HCT116 (cell line): ENCODE measurements at regions not wholly inside any gene's neighbourhood (a gene's known extent, or its start where the extent isn't known, plus 50 kb on each side); places are given as distances from the start of the nearest gene placed in this dataset.

ENCODE experiments used
- ATAC-seq: fragments of 200-7000 bp; cut with Tn5 transposase; 2 replicates; pipeline ENCODE4 v1.9.1; 2020; ENCODE audit warnings: mild to moderate bottlenecking, moderate library complexity
- BruUV-seq: library from RNA; stranded (reverse); fragments of 400-500 nt; replicated peaks from 2 replicates; lab custom pipeline; 2021; lab: Mats Ljungman, UMichigan
- CTCF ChIA-PET: fragments of 300-600 bp; sonication (Branson Sonifier 250); formaldehyde crosslinking; loops from one replicate; lab custom pipeline; 2021; ENCODE audit warnings: antibody characterized with exemption; lab: Charles Lee
- POLR2A ChIA-PET: fragments of 300-600, 350-600 bp; sonication (Branson Sonifier 250); formaldehyde crosslinking; loops from one replicate; lab custom pipeline; 2021; ENCODE audit warnings: antibody characterized with exemption; lab: Charles Lee
- RAD21 ChIA-PET, 2 experiments: fragments of 300-600 bp; sonication (Branson Sonifier 250); formaldehyde crosslinking; loops; one replicate each; lab custom pipeline; 2023; ENCODE audit warnings: low total read pairs in 2 of 2; ENCODE audit not compliant: uncharacterized antibody in 2 of 2, unreplicated experiment in 2 of 2, low non-redundant PET in 1 of 2; lab: Charles Lee
- DNase-seq: peaks from one replicate; pipeline ENCODE4 v3.0.0-alpha.2; 2010; ENCODE audit warnings: low read depth, low spot score
- H2AFZ ChIP-seq: fragments of 200-600 bp; shearing (Covaris generic), sonication (generic); 2 replicates; pipeline ENCODE4 v1.6.1; 2017; ENCODE audit warnings: low read depth, mixed run types, mixed read lengths, antibody characterized with exemption, low read length; ENCODE audit not compliant: poor library complexity, severe bottlenecking
- H3K27ac ChIP-seq: 2 replicates; pipeline ENCODE4 v1.5.1; 2012; ENCODE audit warnings: low read depth, low read length
- H3K27me3 ChIP-seq: fragments of 200-600 bp; sonication (generic); 2 replicates; pipeline ENCODE4 v1.6.1; 2016; ENCODE audit warnings: mixed run types, low read length, mixed read lengths; ENCODE audit not compliant: insufficient read depth
- H3K36me3 ChIP-seq, 2 experiments: fragments of 200-500 bp in 1 of 2; fragments of 200-600 bp in 1 of 2; sonication (Bioruptor generic) in 1 of 2; sonication (generic) in 1 of 2; 2 replicates each; pipeline versions ENCODE4 v1.5.1 to v1.6.1; 2014 to 2016; ENCODE audit warnings: low read length in 2 of 2, inconsistent platforms in 1 of 2, mixed read lengths in 1 of 2, mixed run types in 1 of 2; ENCODE audit not compliant: insufficient read depth in 2 of 2, control insufficient read depth in 1 of 2
- H3K4me1 ChIP-seq, 2 experiments: fragments of 200-600 bp in 1 of 2; sonication (generic) in 1 of 2; 2 replicates each; pipeline versions ENCODE4 v1.5.1 to v1.6.1; 2012 to 2017; ENCODE audit warnings: low read length in 2 of 2, inconsistent platforms in 1 of 2, mild to moderate bottlenecking in 1 of 2, mixed read lengths in 1 of 2, mixed run types in 1 of 2, moderate library complexity in 1 of 2; ENCODE audit not compliant: insufficient read depth in 2 of 2, control insufficient read depth in 1 of 2
- H3K4me2 ChIP-seq: fragments of 200-600 bp; sonication (generic); 2 replicates; pipeline ENCODE4 v1.6.1; 2017; ENCODE audit warnings: mixed run types, low read length, mixed read lengths
- H3K4me3 ChIP-seq, 2 experiments: fragments of 200-600 bp in 1 of 2; sonication (generic) in 1 of 2; replicated peaks in 1 of 2; 2 replicates each; pipeline ENCODE4 v1.5.1; 2011 to 2016; ENCODE audit warnings: low read length in 2 of 2, control low read depth in 1 of 2, low read depth in 1 of 2, mild to moderate bottlenecking in 1 of 2, mixed read lengths in 1 of 2, mixed run types in 1 of 2
- H3K79me2 ChIP-seq: fragments of 200-600 bp; sonication (generic); 2 replicates; pipeline ENCODE4 v1.6.1; 2017; ENCODE audit warnings: mild to moderate bottlenecking, mixed run types, low read length, moderate library complexity, mixed read lengths; ENCODE audit not compliant: insufficient read depth
- H3K9ac ChIP-seq: fragments of 200-600 bp; sonication (generic); 2 replicates; pipeline ENCODE4 v1.6.1; 2016; ENCODE audit warnings: low read length, mixed read lengths
- H3K9me2 ChIP-seq: fragments of 200-600 bp; sonication (generic), shearing (Covaris generic); 2 replicates; pipeline ENCODE4 v1.6.1; 2017; ENCODE audit warnings: mixed run types, mild to moderate bottlenecking, moderate library complexity; ENCODE audit not compliant: insufficient read depth
- H3K9me3 ChIP-seq, 2 experiments: fragments of 200-500 bp in 1 of 2; fragments of 200-600 bp in 1 of 2; sonication (Bioruptor generic) in 1 of 2; sonication (generic) in 1 of 2; 2 replicates each; pipeline ENCODE4 v1.6.1; 2014 to 2017; ENCODE audit warnings: low read length in 2 of 2, mixed read lengths in 2 of 2, inconsistent platforms in 1 of 2, low read depth in 1 of 2, mild to moderate bottlenecking in 1 of 2, mixed run types in 1 of 2, moderate library complexity in 1 of 2; ENCODE audit not compliant: control insufficient read depth in 1 of 2, insufficient read depth in 1 of 2
- H4K20me1 ChIP-seq: fragments of 200-600 bp; sonication (generic), shearing (Covaris generic); 2 replicates; pipeline ENCODE4 v1.6.1; 2017; ENCODE audit warnings: mixed run types, mild to moderate bottlenecking, moderate library complexity; ENCODE audit not compliant: insufficient read depth
- CBX3 ChIP-seq: IDR thresholded peaks from 2 replicates; pipeline ENCODE4 v1.6.1; 2012; ENCODE audit warnings: low read depth
- CEBPB ChIP-seq: IDR thresholded peaks from 2 replicates; pipeline ENCODE4 v1.6.1; 2012; ENCODE audit warnings: low read depth
- EGR1 ChIP-seq: IDR thresholded peaks from 2 replicates; pipeline ENCODE4 v1.6.1; 2012; ENCODE audit warnings: low read depth
- EZH2 ChIP-seq: fragments of 200-600 bp; sonication (generic); IDR thresholded peaks from 2 replicates; pipeline ENCODE4 v1.6.1; 2017; ENCODE audit warnings: antibody characterized with exemption, mixed run types
- EZH2phosphoT487 ChIP-seq: fragments of 200-600 bp; IDR thresholded peaks from 2 replicates; pipeline ENCODE4 v1.6.1; 2018; ENCODE audit warnings: antibody characterized with exemption, borderline replicate concordance
- FOSL1 ChIP-seq: IDR thresholded peaks from 2 replicates; pipeline ENCODE4 v1.6.1; 2012; ENCODE audit warnings: low read depth
- JUND ChIP-seq: IDR thresholded peaks from 2 replicates; pipeline ENCODE4 v1.6.1; 2012
- SP1 ChIP-seq: IDR thresholded peaks from 2 replicates; pipeline ENCODE4 v1.6.1; 2012; ENCODE audit warnings: low read depth
- SRF ChIP-seq: IDR thresholded peaks from 2 replicates; pipeline ENCODE4 v1.6.1; 2012; ENCODE audit warnings: low read depth
- intact Hi-C: fragments of 100-400 bp; cut with micrococcal nuclease; formaldehyde crosslinking; loops from 2 replicates; pipeline ENCODE4 v1.10.0; 2022
- TF ChIP-seq, protein P1 (sequence below): IDR thresholded peaks from 2 replicates; pipeline ENCODE4 v1.6.1; 2011; ENCODE audit warnings: mild to moderate bottlenecking, low read length, moderate library complexity; ENCODE audit not compliant: insufficient replicate concordance; ENCODE audit errors: extremely low read depth
- TF ChIP-seq, protein P2 (sequence below): IDR thresholded peaks from 2 replicates; pipeline ENCODE4 v1.6.1; 2012
- TF ChIP-seq, protein P3 (sequence below), 3 experiments: fragments of 200-600 bp in 1 of 3; sonication (generic) in 1 of 3; IDR thresholded peaks in 2 of 3; conservative IDR thresholded peaks in 1 of 3; 2 replicates each; pipeline ENCODE4 v1.5.1; 2012 to 2017; ENCODE audit warnings: low read depth in 2 of 3, low read length in 2 of 3, antibody characterized with exemption in 1 of 3, borderline replicate concordance in 1 of 3, control low read depth in 1 of 3, mild to moderate bottlenecking in 1 of 3, mixed read lengths in 1 of 3, mixed run types in 1 of 3, moderate library complexity in 1 of 3; ENCODE audit not compliant: insufficient read depth in 1 of 3

DNA sequence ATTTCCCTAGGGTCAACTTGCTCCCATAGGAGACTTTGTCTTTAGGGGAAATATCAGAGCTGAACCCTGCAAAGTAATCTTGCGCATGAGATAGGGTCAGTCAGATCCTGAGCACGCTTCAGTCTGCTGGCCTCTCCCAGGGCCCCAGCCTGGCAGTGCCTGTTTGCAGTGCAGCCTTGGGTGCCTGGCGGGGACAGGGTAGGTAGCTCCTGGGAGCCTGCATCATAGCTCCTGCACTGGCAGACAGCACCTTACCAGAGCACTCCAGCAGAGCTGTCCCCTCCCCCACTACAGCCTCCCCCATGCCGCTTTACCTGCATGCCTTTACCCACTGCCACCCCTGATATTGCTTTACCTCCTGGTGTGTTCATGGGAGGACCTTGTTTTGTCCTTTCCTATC, 237.3 kb downstream of the CCDC59 start:
- intact Hi-C loops = no loop called here
- no peak for DNase-seq
- Histone ChIP-seq H3K9ac (no peak overlapping the region), H3K9me2 (no peaks in the 10 kb centered on the region), H3K27ac (no peak overlapping the region), H3K4me1 (no peaks in the 10 kb centered on the region), H4K20me1 (no peaks in the 10 kb centered on the region), H3K36me3 (no peaks in the 10 kb centered on the region), H2AFZ (no peak overlapping the region), H3K27me3 (no peaks in the 10 kb centered on the region), H3K4me2 (no peak overlapping the region), H3K79me2 (no peaks in the 10 kb centered on the region), H3K9me3 (no peaks in the 10 kb centered on the region), H3K4me3 (no peak overlapping the region)
- POLR2A ChIA-PET = no interaction called here
- BruUV-seq = no TSS peak
- CTCF ChIA-PET = no interaction called here
- no peak for TF ChIP-seq CEBPB
- no peak for TF ChIP-seq CBX3
- TF ChIP-seq, protein P1, sequence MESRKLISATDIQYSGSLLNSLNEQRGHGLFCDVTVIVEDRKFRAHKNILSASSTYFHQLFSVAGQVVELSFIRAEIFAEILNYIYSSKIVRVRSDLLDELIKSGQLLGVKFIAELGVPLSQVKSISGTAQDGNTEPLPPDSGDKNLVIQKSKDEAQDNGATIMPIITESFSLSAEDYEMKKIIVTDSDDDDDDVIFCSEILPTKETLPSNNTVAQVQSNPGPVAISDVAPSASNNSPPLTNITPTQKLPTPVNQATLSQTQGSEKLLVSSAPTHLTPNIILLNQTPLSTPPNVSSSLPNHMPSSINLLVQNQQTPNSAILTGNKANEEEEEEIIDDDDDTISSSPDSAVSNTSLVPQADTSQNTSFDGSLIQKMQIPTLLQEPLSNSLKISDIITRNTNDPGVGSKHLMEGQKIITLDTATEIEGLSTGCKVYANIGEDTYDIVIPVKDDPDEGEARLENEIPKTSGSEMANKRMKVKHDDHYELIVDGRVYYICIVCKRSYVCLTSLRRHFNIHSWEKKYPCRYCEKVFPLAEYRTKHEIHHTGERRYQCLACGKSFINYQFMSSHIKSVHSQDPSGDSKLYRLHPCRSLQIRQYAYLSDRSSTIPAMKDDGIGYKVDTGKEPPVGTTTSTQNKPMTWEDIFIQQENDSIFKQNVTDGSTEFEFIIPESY = no peak
- no peak for TF ChIP-seq SRF
- TF ChIP-seq EZH2 = no peak
- TF ChIP-seq EZH2phosphoT487 = no peak
- no peak for TF ChIP-seq FOSL1
- TF ChIP-seq, protein P2, sequence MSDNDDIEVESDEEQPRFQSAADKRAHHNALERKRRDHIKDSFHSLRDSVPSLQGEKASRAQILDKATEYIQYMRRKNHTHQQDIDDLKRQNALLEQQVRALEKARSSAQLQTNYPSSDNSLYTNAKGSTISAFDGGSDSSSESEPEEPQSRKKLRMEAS = no peak
- TF ChIP-seq, protein P3, sequence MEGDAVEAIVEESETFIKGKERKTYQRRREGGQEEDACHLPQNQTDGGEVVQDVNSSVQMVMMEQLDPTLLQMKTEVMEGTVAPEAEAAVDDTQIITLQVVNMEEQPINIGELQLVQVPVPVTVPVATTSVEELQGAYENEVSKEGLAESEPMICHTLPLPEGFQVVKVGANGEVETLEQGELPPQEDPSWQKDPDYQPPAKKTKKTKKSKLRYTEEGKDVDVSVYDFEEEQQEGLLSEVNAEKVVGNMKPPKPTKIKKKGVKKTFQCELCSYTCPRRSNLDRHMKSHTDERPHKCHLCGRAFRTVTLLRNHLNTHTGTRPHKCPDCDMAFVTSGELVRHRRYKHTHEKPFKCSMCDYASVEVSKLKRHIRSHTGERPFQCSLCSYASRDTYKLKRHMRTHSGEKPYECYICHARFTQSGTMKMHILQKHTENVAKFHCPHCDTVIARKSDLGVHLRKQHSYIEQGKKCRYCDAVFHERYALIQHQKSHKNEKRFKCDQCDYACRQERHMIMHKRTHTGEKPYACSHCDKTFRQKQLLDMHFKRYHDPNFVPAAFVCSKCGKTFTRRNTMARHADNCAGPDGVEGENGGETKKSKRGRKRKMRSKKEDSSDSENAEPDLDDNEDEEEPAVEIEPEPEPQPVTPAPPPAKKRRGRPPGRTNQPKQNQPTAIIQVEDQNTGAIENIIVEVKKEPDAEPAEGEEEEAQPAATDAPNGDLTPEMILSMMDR (IDR thresholded peaks at IDR 0.05 in 2 of 3, conservative IDR thresholded peaks at IDR 0.05 in 1 of 3; ENCODE audit: borderline replicate concordance in 1 of 3, insufficient read depth in 1 of 3, low read depth in 2 of 3, low read length in 2 of 3) = no peak
- no peak for TF ChIP-seq EGR1
- TF ChIP-seq JUND = no peak
- TF ChIP-seq SP1 = no peak
- no peak for ATAC-seq
- RAD21 ChIA-PET = no interaction called here
